ENCODE measurements at regions not wholly inside any gene's neighbourhood (a gene's known extent, or its start where the extent isn't known, plus 50 kb on each side); places are given as distances from the start of the nearest gene placed in this dataset.
"Not testable (repeated sequence)": the region's sequence is repeated elsewhere in the genome, so short reads cannot be mapped to it uniquely, and the experiment has no call there.

GRCh38 chr22:22193923-22194322 lies 50.7 kb upstream of the VPREB1 start:
- no peak for DNase-seq
- Mint-ChIP-seq H3K9me3 (no peaks in the 10 kb centered on the region), H3K4me3 (no peak overlapping the region), H3K4me1 (ENCODE audit: low read depth in 2 of 2) (no peaks in the 10 kb centered on the region), H3K36me3 (ENCODE audit: insufficient read depth) (no peaks in the 10 kb centered on the region), H3K27me3 (peaks cover 42 to 74% of the 10 kb centered on the region in 2 donors), H3K27ac (no peak overlapping the region)
- no peak for ATAC-seq (replicated peaks)

- not testable (repeated sequence) for DNase-seq; ATAC-seq (replicated peaks); H3K4me1 Mint-ChIP-seq (ENCODE audit: low read depth in 2 of 2); H3K4me3 Mint-ChIP-seq; H3K27ac Mint-ChIP-seq; H3K9me3 Mint-ChIP-seq; H3K36me3 Mint-ChIP-seq (ENCODE audit: insufficient read depth)
- peaks cover 40 to 74% of the 10 kb centered on the region in 2 donors for H3K27me3 Mint-ChIP-seq
Observed at GRCh38 chr22:22193462-22193861, 51.1 kb upstream of the VPREB1 start.

GRCh38 chr22:22193006-22193405 lies 51.6 kb upstream of the VPREB1 start:
- not testable (repeated sequence) for H3K9me3 Mint-ChIP-seq; ATAC-seq (replicated peaks); H3K4me3 Mint-ChIP-seq

GRCh38 chr22:22189796-22190195 lies 54.8 kb upstream of the VPREB1 start:
- ATAC-seq (replicated peaks); H3K27ac Mint-ChIP-seq; H3K9me3 Mint-ChIP-seq; H3K4me3 Mint-ChIP-seq; H3K36me3 Mint-ChIP-seq (ENCODE audit: insufficient read depth); H3K4me1 Mint-ChIP-seq (ENCODE audit: low read depth in 2 of 2); DNase-seq: not testable (repeated sequence)
- peaks cover 47 to 68% of the 10 kb centered on the region in 2 donors for H3K27me3 Mint-ChIP-seq

More at GRCh38 chr22:22193006-22193405, 51.6 kb upstream of the VPREB1 start:
- not testable (repeated sequence) for DNase-seq; H3K36me3 Mint-ChIP-seq (ENCODE audit: insufficient read depth); H3K27ac Mint-ChIP-seq; H3K4me1 Mint-ChIP-seq (ENCODE audit: low read depth in 2 of 2)
- peaks cover 40 to 74% of the 10 kb centered on the region in 2 donors for H3K27me3 Mint-ChIP-seq

- H3K9me3 Mint-ChIP-seq; H3K36me3 Mint-ChIP-seq (ENCODE audit: insufficient read depth); ATAC-seq (replicated peaks); H3K4me1 Mint-ChIP-seq (ENCODE audit: low read depth in 2 of 2); DNase-seq; H3K27ac Mint-ChIP-seq; H3K4me3 Mint-ChIP-seq: not testable (repeated sequence)
- H3K27me3 Mint-ChIP-seq: peaks cover 66 to 85% of the 10 kb centered on the region in 2 donors
Observed at GRCh38 chr22:22187863-22188262, 56.7 kb upstream of the VPREB1 start.

GRCh38 chr22:22187299-22187698 lies 57.3 kb upstream of the VPREB1 start:
- Mint-ChIP-seq H3K27me3 (peaks cover 70 to 86% of the 10 kb centered on the region in 2 donors), H3K4me3 (no peak overlapping the region), H3K4me1 (ENCODE audit: low read depth in 2 of 2) (no peaks in the 10 kb centered on the region), H3K9me3 (no peaks in the 10 kb centered on the region), H3K36me3 (ENCODE audit: insufficient read depth) (no peaks in the 10 kb centered on the region), H3K27ac (no peak overlapping the region)
- ATAC-seq (replicated peaks) (no peak), DNase-seq (no peak)

GRCh38 chr22:22185844-22186499 lies 58.6 kb upstream of the VPREB1 start:
- no peak for DNase-seq
- Mint-ChIP-seq H3K27ac (no peak overlapping the region), H3K4me1 (ENCODE audit: low read depth in 2 of 2) (no peaks in the 10 kb centered on the region), H3K36me3 (ENCODE audit: insufficient read depth) (no peaks in the 10 kb centered on the region), H3K4me3 (no peak overlapping the region), H3K27me3 (peaks cover 74 to 86% of the 10 kb centered on the region in 2 donors), H3K9me3 (no peaks in the 10 kb centered on the region)
- ATAC-seq (replicated peaks): no peak

- no peak overlapping the region for H3K4me3 Mint-ChIP-seq
- H3K36me3 Mint-ChIP-seq (ENCODE audit: insufficient read depth): no peaks in the 10 kb centered on the region
- H3K9me3 Mint-ChIP-seq: no peaks in the 10 kb centered on the region
- H3K27ac Mint-ChIP-seq: no peak overlapping the region
- no peaks in the 10 kb centered on the region for H3K4me1 Mint-ChIP-seq (ENCODE audit: low read depth in 2 of 2)
- ATAC-seq (replicated peaks): no peak
- peaks cover 67 to 86% of the 10 kb centered on the region in 2 donors for H3K27me3 Mint-ChIP-seq
- no peak for DNase-seq
Observed at GRCh38 chr22:22185217-22185616, 59.4 kb upstream of the VPREB1 start.

- H3K4me3 Mint-ChIP-seq: no peak overlapping the region
- ATAC-seq (replicated peaks): no peak
- H3K27me3 Mint-ChIP-seq: peaks cover 61 to 86% of the 10 kb centered on the region in 2 donors
- no peak for DNase-seq
- no peaks in the 10 kb centered on the region for H3K4me1 Mint-ChIP-seq (ENCODE audit: low read depth in 2 of 2)
- H3K27ac Mint-ChIP-seq: no peak overlapping the region
- no peaks in the 10 kb centered on the region for H3K9me3 Mint-ChIP-seq
- no peaks in the 10 kb centered on the region for H3K36me3 Mint-ChIP-seq (ENCODE audit: insufficient read depth)
Observed at GRCh38 chr22:22184277-22184807, 60.2 kb upstream of the VPREB1 start.

GRCh38 chr22:22182990-22183264 lies 61.7 kb upstream of the VPREB1 start:
- no peak overlapping the region for H3K4me3 Mint-ChIP-seq
- ATAC-seq (replicated peaks): no peak
- H3K27ac Mint-ChIP-seq: no peak overlapping the region
- no peaks in the 10 kb centered on the region for H3K4me1 Mint-ChIP-seq (ENCODE audit: low read depth in 2 of 2)
- H3K9me3 Mint-ChIP-seq: no peaks in the 10 kb centered on the region
- DNase-seq: no peak
- H3K27me3 Mint-ChIP-seq: peaks cover 66 to 86% of the 10 kb centered on the region in 2 donors
- no peaks in the 10 kb centered on the region for H3K36me3 Mint-ChIP-seq (ENCODE audit: insufficient read depth)

GRCh38 chr22:22182218-22182989 lies 62.2 kb upstream of the VPREB1 start:
- Mint-ChIP-seq H3K36me3 (ENCODE audit: insufficient read depth) (no peaks in the 10 kb centered on the region), H3K4me3 (no peak overlapping the region), H3K9me3 (no peaks in the 10 kb centered on the region), H3K27ac (no peak overlapping the region), H3K27me3 (peaks cover 61 to 83% of the 10 kb centered on the region in 2 donors), H3K4me1 (ENCODE audit: low read depth in 2 of 2) (no peaks in the 10 kb centered on the region)
- ATAC-seq (replicated peaks): no peak
- DNase-seq: no peak

- Mint-ChIP-seq H3K4me3 (no peak overlapping the region), H3K36me3 (ENCODE audit: insufficient read depth) (no peaks in the 10 kb centered on the region), H3K27me3 (peaks cover 62 to 87% of the 10 kb centered on the region in 2 donors), H3K4me1 (ENCODE audit: low read depth in 2 of 2) (no peaks in the 10 kb centered on the region), H3K27ac (no peak overlapping the region), H3K9me3 (no peaks in the 10 kb centered on the region)
- ATAC-seq (replicated peaks) (no peak), DNase-seq (no peak)
Observed at GRCh38 chr22:22181341-22181850, 63.2 kb upstream of the VPREB1 start.

- Mint-ChIP-seq H3K9me3 (no peaks in the 10 kb centered on the region), H3K36me3 (ENCODE audit: insufficient read depth) (no peaks in the 10 kb centered on the region), H3K27ac (no peak overlapping the region), H3K27me3 (peaks cover 65 to 93% of the 10 kb centered on the region in 2 donors), H3K4me3 (no peak overlapping the region), H3K4me1 (ENCODE audit: low read depth in 2 of 2) (no peaks in the 10 kb centered on the region)
- ATAC-seq (replicated peaks): no peak
- DNase-seq: no peak
Observed at GRCh38 chr22:22180738-22181285, 63.8 kb upstream of the VPREB1 start.

Measured in effector memory CD8-positive, alpha-beta T cell (primary cell).